SK-N-MC (cell line): ENCODE measurements at regions not wholly inside any gene's neighbourhood (a gene's known extent, or its start where the extent isn't known, plus 50 kb on each side); places are given as distances from the start of the nearest gene placed in this dataset.

ENCODE experiments used
- EZH2 ChIP-seq: fragments of 200-600 bp; sonication (generic); IDR thresholded peaks from one replicate; pipeline ENCODE4 v1.6.1; 2017; ENCODE audit warnings: antibody characterized with exemption
- FOXP2 ChIP-seq: optimal IDR thresholded peaks from 2 replicates; pipeline ENCODE3; 2011; ENCODE audit warnings: mild to moderate bottlenecking, moderate library complexity; ENCODE audit not compliant: insufficient read depth; ENCODE audit errors: extremely low read length, control extremely low read depth
- POLR2AphosphoS5 ChIP-seq: IDR thresholded peaks from 2 replicates; pipeline ENCODE4 v1.6.1; 2012; ENCODE audit warnings: mild to moderate bottlenecking, low read depth, low read length, borderline replicate concordance

GRCh38 chr2:122750095-122750494 lies 994.6 kb downstream of the TSN start:
- no peak for TF ChIP-seq POLR2AphosphoS5
- no peak for TF ChIP-seq EZH2
- no peak for TF ChIP-seq FOXP2
